GM19452 (cell line): ENCODE measurements at regions not wholly inside any gene's neighbourhood (a gene's known extent, or its start where the extent isn't known, plus 50 kb on each side); places are given as distances from the start of the nearest gene placed in this dataset.
A peak's percentile ranks its signal among the peaks of the same experiment; 100 is the strongest.

Experiments
- ATAC-seq: cut with Tn5 transposase; IDR thresholded peaks from one replicate; pipeline ENCODE4 v1.9.1; 2021; ENCODE audit not compliant: unreplicated experiment

DNA sequence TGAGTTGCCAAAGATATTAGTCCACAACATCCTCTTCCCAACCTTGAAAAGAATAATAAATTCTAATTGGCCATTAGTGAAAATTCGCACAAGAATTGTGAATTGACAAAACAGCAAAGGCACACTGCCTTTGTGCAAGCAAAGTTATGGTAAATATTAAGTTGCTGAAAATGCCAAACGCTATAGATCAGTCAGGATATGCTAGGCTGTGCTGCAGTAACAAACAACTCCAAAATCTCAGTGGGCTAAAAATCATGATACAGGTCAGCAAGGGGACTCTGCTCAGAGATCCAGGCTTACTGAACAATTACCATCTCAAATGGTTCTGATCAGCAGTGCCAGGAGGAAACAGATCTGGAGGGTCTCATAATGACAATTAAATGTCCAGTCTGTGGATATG is 238.0 kb upstream of the IGF1R start:
- no peak for ATAC-seq

DNA sequence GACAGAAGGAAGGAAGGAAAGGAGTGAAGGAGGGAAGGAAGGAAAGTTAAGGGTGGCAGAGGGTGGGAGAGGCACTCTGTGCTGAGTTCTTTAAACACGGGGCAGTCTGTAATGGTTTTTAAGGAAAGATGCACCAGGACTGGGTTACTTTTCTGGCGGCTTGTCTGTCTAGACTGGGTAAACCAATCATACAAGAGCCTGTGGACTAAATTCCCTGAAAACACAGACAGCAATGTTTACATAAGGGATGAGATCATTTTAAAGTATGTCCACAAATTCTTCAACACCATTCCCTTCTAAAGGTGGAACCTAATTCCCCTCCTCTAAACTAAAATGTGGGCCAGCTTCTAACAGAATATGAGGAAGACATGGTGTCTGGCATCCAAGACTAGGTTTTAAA is 235.5 kb upstream of the IGF1R start:
- no peak for ATAC-seq

DNA sequence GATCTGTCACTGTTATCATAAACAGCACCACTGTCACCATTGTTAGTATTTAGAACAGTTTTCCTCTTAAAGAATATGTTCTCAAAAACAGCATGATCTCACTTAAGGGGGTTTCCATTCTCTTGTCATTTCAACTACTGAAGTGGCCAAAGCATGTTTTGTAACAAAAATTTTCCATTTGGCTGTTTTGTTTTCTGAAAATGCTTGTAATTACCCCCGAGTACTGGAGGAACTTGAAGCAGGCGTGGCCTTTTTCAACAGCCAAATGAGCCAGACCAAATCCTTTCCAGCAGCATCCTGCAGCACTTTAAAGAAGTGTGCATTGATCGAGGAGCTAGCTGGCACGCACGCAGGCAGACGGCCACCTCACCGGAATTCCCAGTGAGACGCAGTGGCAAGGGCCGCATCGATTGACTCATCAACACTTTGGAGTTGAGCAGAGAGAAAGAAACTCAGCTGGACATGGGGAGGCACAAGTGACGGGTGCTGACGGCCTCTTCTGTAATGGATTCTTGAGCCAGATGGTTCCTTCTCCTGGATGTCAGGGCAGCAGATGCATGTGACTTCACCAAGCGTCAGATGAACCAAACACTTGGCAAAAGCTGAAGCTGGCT is 234.3 kb upstream of the IGF1R start:
- ATAC-seq: no peak

DNA sequence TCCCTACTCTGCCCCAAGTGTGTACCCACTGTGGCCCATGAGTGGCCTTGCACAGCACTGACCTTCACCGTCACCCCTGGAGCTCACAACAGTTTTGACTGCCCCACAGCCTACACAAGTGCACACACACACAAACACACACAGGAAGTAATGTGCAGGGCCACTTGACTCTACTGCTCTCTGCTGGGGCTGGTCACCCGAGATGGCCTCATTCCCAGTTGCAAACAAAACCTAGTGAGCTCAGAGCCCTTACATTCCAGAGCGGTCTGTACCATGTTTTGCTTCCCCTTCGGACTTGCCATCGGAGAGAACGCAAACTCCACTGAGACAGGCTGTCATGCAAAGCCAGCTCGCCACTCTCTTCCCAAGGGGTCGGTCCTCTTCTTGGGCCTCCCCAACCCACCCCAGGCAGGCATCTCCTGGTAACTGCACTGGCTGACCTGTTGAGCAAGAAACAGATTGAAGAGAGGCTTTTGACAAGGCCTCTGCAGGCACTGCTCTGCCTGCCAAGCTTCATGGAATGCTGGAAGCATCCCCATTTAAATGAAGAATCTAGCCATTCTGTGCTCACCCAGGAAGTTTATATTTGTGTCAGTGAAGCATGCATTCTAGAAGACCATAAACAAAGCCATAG is 232.0 kb upstream of the IGF1R start:
- no peak for ATAC-seq

DNA sequence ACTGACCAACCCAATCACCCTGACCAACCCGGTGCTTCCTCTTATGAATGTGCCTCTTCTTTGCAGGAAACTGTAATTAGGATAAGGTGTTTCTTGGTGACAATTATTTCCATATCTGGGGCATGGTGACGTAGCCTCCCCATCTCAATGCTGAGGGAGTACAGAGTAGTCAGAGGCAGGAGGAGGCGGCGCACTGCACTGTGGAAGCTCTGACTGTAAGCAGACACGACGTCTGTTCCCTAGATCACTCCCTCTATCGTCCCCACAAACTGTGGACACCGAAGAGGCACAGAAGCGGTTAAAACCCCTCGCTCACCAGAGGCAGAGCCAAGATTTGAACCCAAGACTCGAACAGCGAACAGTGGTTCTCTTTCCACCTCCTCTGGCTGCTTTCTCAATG is 231.0 kb upstream of the IGF1R start:
- ATAC-seq: no peak

DNA sequence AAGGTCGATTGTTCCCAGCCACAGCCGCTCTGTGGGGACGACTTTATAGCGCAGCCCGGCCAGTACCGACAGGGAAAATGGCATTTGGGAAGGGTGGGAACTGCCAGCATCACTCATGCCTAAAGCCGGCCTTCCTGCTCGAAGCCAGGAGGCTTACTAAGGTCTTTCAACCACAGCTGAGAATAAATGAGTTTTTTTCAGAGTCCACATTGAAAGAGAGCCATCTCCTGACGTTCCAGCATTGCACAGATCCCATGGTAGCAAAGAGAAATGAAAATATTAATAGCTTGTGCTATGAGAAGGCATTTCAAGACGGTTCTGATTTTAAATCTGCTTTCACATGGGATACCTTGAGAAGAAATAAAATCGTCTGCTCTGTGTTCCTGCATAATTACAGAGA is 230.2 kb upstream of the IGF1R start:
- ATAC-seq: no peak

DNA sequence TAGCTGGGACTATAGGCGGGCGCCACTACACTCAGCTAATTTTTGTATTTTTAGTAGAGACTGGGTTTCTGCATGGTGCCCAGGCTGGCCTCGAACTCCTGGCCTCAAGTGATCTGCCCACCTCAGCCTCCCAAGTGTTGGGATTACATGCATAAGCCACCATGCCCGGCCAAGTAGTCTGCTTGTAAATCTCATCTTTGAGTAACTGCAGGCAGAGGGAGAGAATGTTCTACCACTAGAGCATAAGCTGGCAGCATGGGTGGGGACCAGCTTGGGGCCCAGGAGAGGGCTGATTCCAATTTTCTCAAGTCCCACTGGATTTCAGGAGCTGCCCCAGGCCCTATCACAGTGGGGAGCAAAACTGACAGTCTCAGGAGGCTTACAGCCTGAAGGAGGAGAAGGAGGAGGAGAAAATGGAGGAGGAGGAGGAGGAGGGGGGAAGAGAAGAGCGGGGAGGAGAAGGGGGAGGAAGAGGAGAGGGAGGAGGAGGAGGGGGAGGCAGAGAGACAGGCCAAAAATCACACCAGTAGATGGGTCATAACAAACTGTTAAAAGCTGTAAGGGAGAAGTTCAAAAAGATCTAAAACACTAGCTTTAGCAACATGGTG is 229.1 kb upstream of the IGF1R start:
- no peak for ATAC-seq

DNA sequence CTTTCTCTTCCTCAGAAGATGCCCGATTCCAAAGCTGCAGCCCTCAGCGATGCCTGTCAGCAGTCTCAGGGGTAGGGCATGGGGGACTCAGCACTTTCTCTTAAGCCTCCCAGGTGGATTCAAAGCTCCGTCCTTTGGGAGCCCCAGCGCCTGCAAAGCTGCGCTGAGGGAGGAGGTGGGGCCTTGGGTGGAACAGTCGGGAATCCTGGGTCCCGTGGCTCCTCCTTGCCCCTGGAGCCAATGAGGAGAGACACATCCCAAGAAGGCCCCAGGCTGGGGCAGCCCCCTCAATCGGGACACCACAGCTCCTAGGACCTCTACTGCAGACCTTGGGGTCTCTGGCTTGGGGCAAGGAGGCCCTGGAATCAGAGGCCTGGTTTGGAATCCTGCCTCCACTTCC is 227.5 kb upstream of the IGF1R start:
- ATAC-seq: no peak

DNA sequence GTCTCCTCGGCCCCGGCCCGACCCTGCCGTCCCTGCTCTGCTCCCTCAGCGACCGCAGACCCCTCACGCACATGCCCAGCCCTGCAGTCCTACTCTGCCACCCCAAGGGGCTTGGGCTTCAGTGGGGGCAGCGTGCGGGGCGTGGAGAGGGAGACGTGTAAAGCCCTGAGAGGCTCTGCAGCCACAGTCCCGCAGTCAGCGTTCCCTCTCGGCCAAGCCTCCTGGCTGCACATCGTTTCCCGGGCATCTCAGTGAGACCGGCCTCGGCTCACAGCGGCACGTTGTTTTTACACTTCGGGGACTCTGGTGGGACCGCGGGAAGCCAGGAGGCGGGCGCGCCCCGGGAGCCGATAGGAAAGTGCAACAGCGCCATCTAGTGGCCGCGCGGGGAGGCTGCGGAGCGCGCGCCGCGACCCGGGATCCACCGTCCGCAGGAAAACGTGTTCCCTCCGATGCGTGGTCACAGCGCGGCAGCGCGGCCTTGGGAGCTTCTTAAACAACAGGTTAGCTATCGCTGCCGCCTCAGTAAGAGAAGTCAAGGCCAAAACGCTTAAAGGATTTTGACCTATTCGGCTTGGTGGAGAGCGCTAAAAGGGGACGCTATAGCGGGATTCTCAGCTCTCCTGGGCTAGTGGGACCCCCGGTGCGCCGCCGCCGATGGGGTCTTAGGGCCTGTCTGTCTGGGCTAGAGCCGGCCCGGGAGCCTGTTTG is 226.8 kb upstream of the IGF1R start:
- ATAC-seq: peak; percentile 78

DNA sequence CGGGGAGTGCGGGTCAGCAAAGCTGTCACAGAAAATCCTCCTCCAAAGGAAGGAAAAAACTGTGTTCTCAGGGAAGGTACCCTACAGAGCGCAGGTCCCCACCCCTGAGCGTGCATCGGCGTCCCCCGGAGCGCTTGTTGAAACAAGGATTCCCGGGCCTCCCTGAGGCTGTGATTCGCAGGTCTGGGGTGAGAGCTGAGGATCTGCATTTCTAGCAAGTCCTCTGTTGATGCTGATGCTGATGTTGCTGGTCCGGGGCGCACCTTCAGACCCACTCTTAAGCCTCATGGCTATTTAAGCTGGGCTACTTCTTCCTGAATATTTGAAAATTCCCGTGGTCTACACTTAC is 226.2 kb upstream of the IGF1R start:
- no peak for ATAC-seq

DNA sequence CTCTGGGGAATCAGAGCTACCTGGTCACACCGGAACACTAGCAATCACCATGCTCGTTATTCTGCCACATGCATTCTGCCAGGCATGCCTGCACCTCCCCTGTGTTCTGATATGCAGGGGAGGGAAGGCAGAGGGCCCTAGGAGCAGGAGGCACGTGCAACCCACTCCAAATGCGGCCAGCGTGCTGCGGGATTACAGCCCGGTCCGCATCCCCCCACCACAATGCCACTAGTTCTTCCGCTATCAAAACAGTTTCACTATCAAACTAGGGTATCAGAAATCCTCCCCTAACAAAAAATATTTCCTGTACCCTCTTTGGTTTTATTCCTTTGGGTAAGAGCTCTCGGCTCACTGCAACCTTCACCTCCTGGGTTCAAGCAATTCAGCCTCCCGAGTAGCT is 223.2 kb upstream of the IGF1R start:
- no peak for ATAC-seq

DNA sequence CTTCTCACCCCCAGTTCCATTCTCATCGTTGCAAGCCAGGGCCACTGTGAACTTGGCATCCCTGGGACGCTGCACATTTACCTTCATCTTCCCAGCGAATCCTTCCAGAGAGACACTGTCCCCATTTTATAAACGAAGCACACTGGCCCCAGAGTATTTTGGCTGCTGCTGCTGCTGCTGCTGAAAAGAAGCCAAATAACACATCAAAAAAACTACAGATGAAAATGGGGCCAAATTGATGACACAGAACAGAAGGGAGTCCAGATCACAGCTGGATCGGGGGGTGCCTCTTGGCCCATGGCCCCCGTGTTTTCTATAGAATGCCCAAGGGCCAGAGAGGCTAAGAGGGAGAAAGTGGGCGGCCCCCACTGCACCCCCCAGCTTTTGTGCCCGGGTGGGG is 221.0 kb upstream of the IGF1R start:
- ATAC-seq: no peak

DNA sequence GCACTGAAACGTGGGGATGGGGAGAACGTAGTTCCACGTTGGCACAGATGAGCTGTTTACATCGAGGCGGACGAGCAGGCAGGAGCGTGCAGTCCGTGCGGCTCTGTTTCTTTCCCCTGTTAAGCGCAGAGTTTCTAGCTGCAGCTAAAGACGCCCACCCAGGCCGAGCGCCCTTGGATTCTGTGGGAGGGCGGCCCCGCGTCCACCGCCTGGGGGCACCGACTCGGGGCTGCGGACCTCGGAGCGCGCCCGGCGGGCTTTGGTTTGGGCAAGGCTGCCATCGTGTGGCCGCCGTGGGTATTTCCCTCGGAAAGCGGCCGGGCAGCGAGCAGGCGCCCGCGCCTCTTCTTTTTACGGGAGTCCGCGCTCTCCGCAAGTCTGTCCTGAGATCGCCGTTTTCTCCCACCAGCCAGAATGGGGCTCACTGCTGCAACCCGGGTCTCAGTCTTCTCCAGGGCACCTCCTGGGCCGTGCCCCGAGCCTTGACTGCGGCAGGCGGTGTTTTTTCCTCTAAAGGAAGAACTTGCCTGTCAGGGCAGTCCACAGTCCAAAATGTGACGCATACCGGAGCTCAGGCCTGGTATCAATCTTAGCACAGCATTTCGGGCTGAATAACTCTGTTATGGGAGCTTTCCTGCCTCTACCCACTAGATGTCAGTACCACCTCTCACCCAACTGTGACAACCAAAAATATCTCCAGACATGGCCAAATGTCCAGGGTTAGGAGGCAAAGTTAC is 219.9 kb upstream of the IGF1R start:
- ATAC-seq: peak; percentile 94

DNA sequence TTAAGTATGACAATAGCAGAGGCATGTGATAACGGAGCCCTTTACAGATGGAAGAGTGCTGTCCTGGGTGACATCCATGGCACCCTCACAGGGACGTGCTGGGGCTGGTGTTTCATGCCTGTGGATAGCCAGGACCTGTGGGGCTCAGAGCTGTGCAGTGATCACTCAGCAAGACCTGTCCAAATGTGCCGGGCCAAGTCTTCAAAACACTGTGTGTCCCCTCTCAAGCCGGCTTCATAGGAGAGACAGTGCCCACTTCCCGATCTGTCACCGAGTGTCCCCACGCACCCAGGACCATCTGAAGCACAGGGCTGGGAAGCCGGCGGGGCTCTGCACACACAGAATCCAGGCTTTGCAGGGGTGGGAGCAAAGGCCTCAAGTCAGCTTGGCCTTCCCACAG is 217.2 kb upstream of the IGF1R start:
- ATAC-seq: no peak

DNA sequence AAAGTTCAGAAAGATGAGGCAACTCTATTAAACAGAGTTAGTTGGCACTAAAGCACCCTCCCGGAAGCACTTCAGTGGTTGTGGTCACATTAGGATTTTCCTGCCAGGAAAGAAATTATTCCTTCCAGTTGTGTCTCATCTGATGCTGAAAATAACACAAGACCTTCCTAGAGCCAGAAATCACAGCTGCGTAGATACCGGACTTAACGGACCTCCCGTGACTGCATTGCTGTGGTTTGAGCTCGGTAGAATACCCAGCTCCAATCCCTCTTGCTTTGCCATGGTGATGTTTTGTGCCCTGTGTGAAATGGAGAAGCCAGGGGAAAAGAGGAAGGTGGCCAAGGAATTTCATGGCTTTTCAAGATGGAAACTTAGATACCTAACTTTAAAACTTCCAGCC is 215.0 kb upstream of the IGF1R start:
- no peak for ATAC-seq

DNA sequence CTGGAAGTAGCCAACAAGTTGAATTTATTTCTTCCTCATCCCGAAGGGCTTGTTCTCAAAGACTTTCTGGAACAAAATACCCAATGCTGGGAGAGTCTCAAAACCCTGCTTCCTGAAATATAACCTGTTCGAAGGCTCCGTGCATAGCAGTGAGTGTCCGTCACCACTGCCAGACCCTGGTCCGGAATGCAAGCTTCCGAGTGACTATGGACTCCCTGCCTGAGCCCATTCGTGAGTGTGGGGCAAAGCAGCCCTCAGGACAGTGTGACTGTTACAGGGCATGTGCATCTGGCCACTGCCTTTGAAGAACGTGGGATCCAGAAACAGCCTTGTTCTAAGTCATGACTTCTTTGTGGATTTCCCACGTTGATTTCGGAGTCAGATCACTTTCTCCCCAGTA is 214.5 kb upstream of the IGF1R start:
- ATAC-seq: no peak

DNA sequence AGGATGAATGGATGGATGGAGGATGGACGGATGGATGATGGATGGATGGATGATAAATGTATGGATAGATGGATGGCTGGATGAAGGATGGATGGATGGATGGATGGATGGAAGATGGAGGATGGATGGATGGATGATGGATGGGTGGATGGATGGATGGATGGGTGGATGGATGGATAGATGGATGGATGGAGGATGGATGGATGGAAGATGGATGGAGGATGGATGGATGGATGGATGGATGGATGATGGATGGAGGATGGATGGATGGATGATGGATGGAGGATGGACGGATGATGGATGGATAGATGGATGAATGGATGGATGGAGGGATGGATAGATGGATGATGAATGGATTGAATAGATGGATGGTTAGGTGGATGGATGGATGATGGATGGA is 210.6 kb upstream of the IGF1R start:
- ATAC-seq: no peak

DNA sequence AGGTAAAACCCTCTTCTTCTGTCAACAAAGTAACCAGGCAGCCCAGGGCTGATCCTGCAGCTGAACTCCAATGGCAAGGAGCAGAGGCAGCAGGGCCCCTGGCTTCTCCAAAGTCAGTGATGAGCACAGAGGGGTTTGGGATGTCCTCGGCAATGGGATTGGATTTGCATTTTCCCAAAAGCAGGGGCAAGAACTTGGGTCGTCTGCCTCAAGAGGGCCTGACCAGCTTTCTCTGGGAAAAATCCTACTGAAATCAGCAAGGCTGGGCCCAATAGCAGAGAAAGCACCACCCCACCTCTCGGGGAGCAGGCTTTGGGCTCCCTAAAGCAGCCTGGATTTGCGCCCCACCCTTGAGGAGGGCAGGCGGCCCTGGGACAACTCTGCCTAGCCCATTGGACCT is 210.0 kb upstream of the IGF1R start:
- ATAC-seq: no peak

DNA sequence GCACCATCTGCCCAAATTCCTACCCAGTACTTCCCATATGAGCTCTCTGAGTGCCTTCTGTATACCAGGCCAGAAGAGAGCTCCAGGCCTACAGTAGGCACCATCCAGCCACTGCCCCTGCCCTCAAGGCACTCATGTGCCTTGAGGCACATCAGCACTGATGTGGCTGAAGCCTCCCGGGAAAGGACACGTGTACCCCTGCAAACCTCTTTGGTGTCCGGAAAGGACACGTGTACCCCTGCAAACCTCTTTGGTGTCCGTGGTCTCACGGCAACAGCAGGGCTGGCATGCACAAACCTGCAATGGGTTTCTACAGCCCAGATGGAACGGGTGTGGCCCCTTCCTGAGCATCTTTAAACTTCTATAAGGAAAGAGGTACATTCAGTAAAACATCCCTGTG is 209.4 kb upstream of the IGF1R start:
- no peak for ATAC-seq

DNA sequence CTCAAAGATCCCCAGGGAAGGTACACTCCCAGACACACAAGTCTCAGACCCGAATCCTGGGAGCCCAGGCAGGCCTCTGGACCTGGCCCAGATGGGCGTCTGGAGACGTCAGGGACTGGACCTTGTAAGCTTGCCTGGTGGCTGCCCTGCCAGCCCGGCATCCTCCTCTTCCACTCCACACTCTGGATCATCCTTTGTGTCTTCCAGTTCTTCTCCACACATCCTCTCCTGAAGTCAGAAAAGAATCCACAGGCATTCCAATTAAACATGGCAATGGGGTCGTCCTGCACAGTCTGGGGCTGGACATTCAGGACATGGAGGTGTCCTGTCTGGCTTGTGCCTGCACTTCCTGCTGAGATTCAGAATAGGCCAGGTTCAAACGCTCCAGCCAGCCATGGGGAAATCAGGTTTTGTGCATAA is 208.8 kb upstream of the IGF1R start:
- ATAC-seq: no peak

DNA sequence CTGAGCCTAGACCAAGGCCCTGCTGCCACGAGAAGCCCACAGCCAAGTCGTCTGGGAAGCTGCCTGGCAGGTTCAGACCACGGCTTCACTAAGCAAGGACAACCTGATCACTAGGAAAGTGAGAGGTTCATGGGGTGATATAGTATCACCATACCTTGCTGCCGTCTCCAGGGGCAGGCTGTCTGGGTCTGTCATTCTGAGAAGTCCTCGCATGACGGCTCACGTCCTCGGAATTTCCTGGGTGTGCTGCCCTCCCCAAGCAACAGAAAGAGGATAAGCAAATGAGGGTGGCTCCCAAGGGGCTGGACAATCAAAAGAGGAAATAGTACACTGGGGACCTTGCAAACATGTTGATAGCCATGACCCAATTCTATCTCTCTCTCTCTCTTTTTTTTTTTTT is 207.4 kb upstream of the IGF1R start:
- ATAC-seq: no peak

DNA sequence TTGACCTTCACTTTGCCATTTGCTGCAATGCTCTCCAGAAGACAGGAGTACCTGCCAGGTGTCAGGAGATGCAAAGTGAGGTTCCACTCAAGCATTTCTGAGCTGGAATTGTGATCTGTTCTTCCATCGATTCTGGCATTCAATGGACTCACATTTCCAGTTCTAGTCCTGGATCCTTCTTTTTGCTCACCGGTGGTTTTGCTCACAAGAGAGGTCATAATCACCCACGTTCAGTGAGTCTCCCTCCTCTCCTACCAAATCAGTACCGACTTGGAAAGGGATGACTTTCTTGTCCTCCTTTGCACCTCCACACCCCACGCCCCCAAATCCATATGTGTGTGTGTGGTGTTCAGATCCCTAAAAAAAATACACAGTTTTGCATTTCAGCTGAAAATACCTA is 206.7 kb upstream of the IGF1R start:
- no peak for ATAC-seq
